Breast epithelium (tissue), 3 donors: ENCODE measurements at regions not wholly inside any gene's neighbourhood (a gene's known extent, or its start where the extent isn't known, plus 50 kb on each side); places are given as distances from the start of the nearest gene placed in this dataset.

Experiments
- POLR2A ChIP-seq: fragments of 450-650 bp; IDR thresholded peaks from one replicate; pipeline ENCODE4 v1.6.1; 2016; ENCODE audit warnings: antibody characterized with exemption, mild to moderate bottlenecking, moderate library complexity
- TF ChIP-seq, protein P1 (sequence below), 3 donors: fragments of 450-650 bp; IDR thresholded peaks; one replicate each; pipeline ENCODE4 v1.5.1; 2016 to 2017; ENCODE audit warnings: antibody characterized with exemption in 3 of 3, mild to moderate bottlenecking in 3 of 3, moderate library complexity in 3 of 3

DNA sequence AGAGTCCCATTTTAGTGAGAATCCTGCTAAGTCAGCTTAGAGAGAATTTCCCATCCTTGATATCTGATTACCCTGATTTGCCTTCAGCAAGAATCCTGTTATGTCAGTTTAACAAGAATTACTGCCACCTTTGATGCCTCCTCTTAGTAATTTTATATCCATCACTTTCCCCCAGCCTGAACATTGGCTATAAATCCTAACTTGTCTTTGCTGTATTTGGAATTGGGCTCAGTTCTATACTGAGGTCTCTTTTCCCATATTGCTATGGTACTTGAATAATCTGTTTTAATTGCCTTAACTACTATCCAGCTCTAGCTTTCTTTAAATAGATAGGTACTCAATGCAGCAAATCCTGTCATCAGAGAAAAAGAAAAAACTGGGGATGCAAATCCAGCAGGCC, 842.0 kb upstream of the ADAMTS5 start:
- TF ChIP-seq, protein P1, sequence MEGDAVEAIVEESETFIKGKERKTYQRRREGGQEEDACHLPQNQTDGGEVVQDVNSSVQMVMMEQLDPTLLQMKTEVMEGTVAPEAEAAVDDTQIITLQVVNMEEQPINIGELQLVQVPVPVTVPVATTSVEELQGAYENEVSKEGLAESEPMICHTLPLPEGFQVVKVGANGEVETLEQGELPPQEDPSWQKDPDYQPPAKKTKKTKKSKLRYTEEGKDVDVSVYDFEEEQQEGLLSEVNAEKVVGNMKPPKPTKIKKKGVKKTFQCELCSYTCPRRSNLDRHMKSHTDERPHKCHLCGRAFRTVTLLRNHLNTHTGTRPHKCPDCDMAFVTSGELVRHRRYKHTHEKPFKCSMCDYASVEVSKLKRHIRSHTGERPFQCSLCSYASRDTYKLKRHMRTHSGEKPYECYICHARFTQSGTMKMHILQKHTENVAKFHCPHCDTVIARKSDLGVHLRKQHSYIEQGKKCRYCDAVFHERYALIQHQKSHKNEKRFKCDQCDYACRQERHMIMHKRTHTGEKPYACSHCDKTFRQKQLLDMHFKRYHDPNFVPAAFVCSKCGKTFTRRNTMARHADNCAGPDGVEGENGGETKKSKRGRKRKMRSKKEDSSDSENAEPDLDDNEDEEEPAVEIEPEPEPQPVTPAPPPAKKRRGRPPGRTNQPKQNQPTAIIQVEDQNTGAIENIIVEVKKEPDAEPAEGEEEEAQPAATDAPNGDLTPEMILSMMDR (IDR thresholded peaks at IDR 0.05), result no peak
- TF ChIP-seq POLR2A, result no peak
